ENCODE measurements at regions not wholly inside any gene's neighbourhood (a gene's known extent, or its start where the extent isn't known, plus 50 kb on each side); places are given as distances from the start of the nearest gene placed in this dataset.

- TF ChIP-seq CTCF (IDR thresholded peaks at IDR 0.05) (no peak), POLR2A (IDR thresholded peaks at IDR 0.05) (no peak)
Measured at GRCh38 chr20:11822540-11822794, 95.2 kb upstream of the BTBD3 start.

Measured in uterus (tissue), 2 donors.